GM23248 (cell line): ENCODE measurements at regions not wholly inside any gene's neighbourhood (a gene's known extent, or its start where the extent isn't known, plus 50 kb on each side); places are given as distances from the start of the nearest gene placed in this dataset.

Source experiments
- EZH2 ChIP-seq: fragments of 200-600 bp; sonication (generic); IDR thresholded peaks from 2 replicates; pipeline ENCODE4 v1.6.1; 2018; ENCODE audit warnings: antibody characterized with exemption, mild to moderate bottlenecking; ENCODE audit not compliant: insufficient read depth, poor library complexity, severe bottlenecking
- EZH2phosphoT487 ChIP-seq: fragments of 200-600 bp; sonication (generic); IDR thresholded peaks from 2 replicates; pipeline ENCODE4 v1.6.1; 2018; ENCODE audit warnings: antibody characterized with exemption, moderate library complexity, mild to moderate bottlenecking, low read depth; ENCODE audit not compliant: insufficient read depth

- TF ChIP-seq EZH2phosphoT487: no peak
- no peak for TF ChIP-seq EZH2
Observed at GRCh38 chr13:59504407-59504806, 659.3 kb downstream of the DIAPH3 start.
